ENCODE measurements at regions not wholly inside any gene's neighbourhood (a gene's known extent, or its start where the extent isn't known, plus 50 kb on each side); places are given as distances from the start of the nearest gene placed in this dataset.

- Histone ChIP-seq H2BK120ac (ENCODE audit: insufficient read depth, low read length, poor library complexity) (no peak overlapping the region), H2AFZ (ENCODE audit: insufficient read depth, low read length, poor library complexity) (no peak overlapping the region), H3K14ac (ENCODE audit: low read length) (no peak overlapping the region), H3K18ac (ENCODE audit: low read length) (no peak overlapping the region), H2BK12ac (ENCODE audit: low read length) (no peak overlapping the region), H3K79me2 (ENCODE audit: control insufficient read depth, insufficient read depth, low read length, poor library complexity) (no peaks in the 10 kb centered on the region), H3K9me3 (ENCODE audit: insufficient read depth, low read depth, low read length) (no peaks in the 10 kb centered on the region), H3K36me3 (ENCODE audit: control insufficient read depth in 1 of 2, insufficient read depth in 2 of 2, low read length in 2 of 2) (no peaks in the 10 kb centered on the region), H3K4me1 (ENCODE audit: control insufficient read depth in 1 of 2, insufficient read depth in 2 of 2, low read length in 2 of 2) (no peaks in the 10 kb centered on the region), H3K4ac (ENCODE audit: low read depth, low read length) (no peak overlapping the region), H3K79me1 (ENCODE audit: low read length) (no peaks in the 10 kb centered on the region), H3K4me2 (ENCODE audit: low read length) (no peak overlapping the region), H2AK5ac (ENCODE audit: low read length) (no peak overlapping the region), H4K91ac (ENCODE audit: low read depth, low read length) (no peak overlapping the region), H3K23ac (ENCODE audit: low read length) (no peak overlapping the region), H3K9ac (ENCODE audit: low read length) (no peak overlapping the region), H3K4me3 (ENCODE audit: low read depth, low read length) (no peak overlapping the region), H3K27me3 (ENCODE audit: insufficient read depth, low read length) (no peaks in the 10 kb centered on the region), H4K8ac (ENCODE audit: low read depth, low read length) (no peak overlapping the region), H2BK5ac (ENCODE audit: low read depth, low read length, poor library complexity) (no peak overlapping the region), H3K27ac (ENCODE audit: low read depth, low read length) (no peak overlapping the region), H4K12ac (ENCODE audit: low read depth, low read length) (no peak overlapping the region)
- DNase-seq: no peak
- WGBS (ENCODE audit: extremely low coverage, insufficient coverage, insufficient read length): no CpG with 5 or more reads among the region's 5 CpGs
These were observed 858.4 kb upstream of the POU3F4 start for GRCh38 chrX:82649645-82650044.

GRCh38 chrX:82658492-82658891 is 849.6 kb upstream of the POU3F4 start:
- Histone ChIP-seq H2BK120ac (ENCODE audit: insufficient read depth, low read length, poor library complexity) (no peak overlapping the region), H3K79me1 (ENCODE audit: low read length) (no peaks in the 10 kb centered on the region), H3K27me3 (ENCODE audit: insufficient read depth, low read length) (no peaks in the 10 kb centered on the region), H4K12ac (ENCODE audit: low read depth, low read length) (no peak overlapping the region), H4K8ac (ENCODE audit: low read depth, low read length) (no peak overlapping the region), H3K14ac (ENCODE audit: low read length) (no peak overlapping the region), H2AFZ (ENCODE audit: insufficient read depth, low read length, poor library complexity) (no peak overlapping the region), H3K9me3 (ENCODE audit: insufficient read depth, low read depth, low read length) (no peaks in the 10 kb centered on the region), H3K4me3 (ENCODE audit: low read depth, low read length) (no peak overlapping the region), H2AK5ac (ENCODE audit: low read length) (no peak overlapping the region), H2BK5ac (ENCODE audit: low read depth, low read length, poor library complexity) (no peak overlapping the region), H2BK12ac (ENCODE audit: low read length) (no peak overlapping the region), H3K4me2 (ENCODE audit: low read length) (no peak overlapping the region), H3K23ac (ENCODE audit: low read length) (no peak overlapping the region), H3K36me3 (ENCODE audit: control insufficient read depth in 1 of 2, insufficient read depth in 2 of 2, low read length in 2 of 2) (no peaks in the 10 kb centered on the region), H4K91ac (ENCODE audit: low read depth, low read length) (no peak overlapping the region), H3K4ac (ENCODE audit: low read depth, low read length) (no peak overlapping the region), H3K4me1 (ENCODE audit: control insufficient read depth in 1 of 2, insufficient read depth in 2 of 2, low read length in 2 of 2) (no peaks in the 10 kb centered on the region), H3K27ac (ENCODE audit: low read depth, low read length) (no peak overlapping the region), H3K9ac (ENCODE audit: low read length) (no peak overlapping the region), H3K79me2 (ENCODE audit: control insufficient read depth, insufficient read depth, low read length, poor library complexity) (no peaks in the 10 kb centered on the region), H3K18ac (ENCODE audit: low read length) (no peak overlapping the region)
- no peak for DNase-seq
- no CpG with 5 or more reads among the region's 3 CpGs for WGBS (ENCODE audit: extremely low coverage, insufficient coverage, insufficient read length)

- H3K18ac ChIP-seq (ENCODE audit: low read length): no peak overlapping the region
- H4K8ac ChIP-seq (ENCODE audit: low read depth, low read length): no peak overlapping the region
- no peaks in the 10 kb centered on the region for H3K79me2 ChIP-seq (ENCODE audit: control insufficient read depth, insufficient read depth, low read length, poor library complexity)
- DNase-seq: no peak
- H3K4ac ChIP-seq (ENCODE audit: low read depth, low read length): no peak overlapping the region
- no peak overlapping the region for H2BK12ac ChIP-seq (ENCODE audit: low read length)
- no peaks in the 10 kb centered on the region for H3K79me1 ChIP-seq (ENCODE audit: low read length)
- H3K4me3 ChIP-seq (ENCODE audit: low read depth, low read length): no peak overlapping the region
- H2BK5ac ChIP-seq (ENCODE audit: low read depth, low read length, poor library complexity): no peak overlapping the region
- no peak overlapping the region for H4K91ac ChIP-seq (ENCODE audit: low read depth, low read length)
- no peak overlapping the region for H3K4me2 ChIP-seq (ENCODE audit: low read length)
- no peak overlapping the region for H2BK120ac ChIP-seq (ENCODE audit: insufficient read depth, low read length, poor library complexity)
- no peak overlapping the region for H3K9ac ChIP-seq (ENCODE audit: low read length)
- H3K14ac ChIP-seq (ENCODE audit: low read length): no peak overlapping the region
- H3K36me3 ChIP-seq (ENCODE audit: control insufficient read depth in 1 of 2, insufficient read depth in 2 of 2, low read length in 2 of 2): no peaks in the 10 kb centered on the region
- no peaks in the 10 kb centered on the region for H3K27me3 ChIP-seq (ENCODE audit: insufficient read depth, low read length)
- H3K4me1 ChIP-seq (ENCODE audit: control insufficient read depth in 1 of 2, insufficient read depth in 2 of 2, low read length in 2 of 2): no peaks in the 10 kb centered on the region
- no peak overlapping the region for H4K12ac ChIP-seq (ENCODE audit: low read depth, low read length)
- no peak overlapping the region for H3K27ac ChIP-seq (ENCODE audit: low read depth, low read length)
- H3K9me3 ChIP-seq (ENCODE audit: insufficient read depth, low read depth, low read length): no peaks in the 10 kb centered on the region
- no peak overlapping the region for H2AK5ac ChIP-seq (ENCODE audit: low read length)
- H3K23ac ChIP-seq (ENCODE audit: low read length): no peak overlapping the region
- H2AFZ ChIP-seq (ENCODE audit: insufficient read depth, low read length, poor library complexity): no peak overlapping the region
- WGBS (ENCODE audit: extremely low coverage, insufficient coverage, insufficient read length): no CpG with 5 or more reads among the region's 3 CpGs
These were observed 841.7 kb upstream of the POU3F4 start for GRCh38 chrX:82666355-82666754.

GRCh38 chrX:82675104-82675503 is 833.0 kb upstream of the POU3F4 start:
- H3K9ac ChIP-seq (ENCODE audit: low read length): no peak overlapping the region
- no peaks in the 10 kb centered on the region for H3K4me1 ChIP-seq (ENCODE audit: control insufficient read depth in 1 of 2, insufficient read depth in 2 of 2, low read length in 2 of 2)
- H2AFZ ChIP-seq (ENCODE audit: insufficient read depth, low read length, poor library complexity): no peak overlapping the region
- no peak overlapping the region for H3K4me3 ChIP-seq (ENCODE audit: low read depth, low read length)
- no peaks in the 10 kb centered on the region for H3K79me1 ChIP-seq (ENCODE audit: low read length)
- H3K27ac ChIP-seq (ENCODE audit: low read depth, low read length): no peak overlapping the region
- H4K8ac ChIP-seq (ENCODE audit: low read depth, low read length): no peak overlapping the region
- no peaks in the 10 kb centered on the region for H3K79me2 ChIP-seq (ENCODE audit: control insufficient read depth, insufficient read depth, low read length, poor library complexity)
- H3K14ac ChIP-seq (ENCODE audit: low read length): no peak overlapping the region
- no peak overlapping the region for H2BK5ac ChIP-seq (ENCODE audit: low read depth, low read length, poor library complexity)
- H3K18ac ChIP-seq (ENCODE audit: low read length): no peak overlapping the region
- H2BK12ac ChIP-seq (ENCODE audit: low read length): no peak overlapping the region
- H2BK120ac ChIP-seq (ENCODE audit: insufficient read depth, low read length, poor library complexity): no peak overlapping the region
- no peak overlapping the region for H3K4me2 ChIP-seq (ENCODE audit: low read length)
- H3K23ac ChIP-seq (ENCODE audit: low read length): no peak overlapping the region
- H3K27me3 ChIP-seq (ENCODE audit: insufficient read depth, low read length): no peaks in the 10 kb centered on the region
- H3K9me3 ChIP-seq (ENCODE audit: insufficient read depth, low read depth, low read length): no peaks in the 10 kb centered on the region
- H4K12ac ChIP-seq (ENCODE audit: low read depth, low read length): no peak overlapping the region
- no peak overlapping the region for H3K4ac ChIP-seq (ENCODE audit: low read depth, low read length)
- H4K91ac ChIP-seq (ENCODE audit: low read depth, low read length): no peak overlapping the region
- H3K36me3 ChIP-seq (ENCODE audit: control insufficient read depth in 1 of 2, insufficient read depth in 2 of 2, low read length in 2 of 2): no peaks in the 10 kb centered on the region
- DNase-seq: no peak
- H2AK5ac ChIP-seq (ENCODE audit: low read length): no peak overlapping the region
